CD4-positive, alpha-beta T cell (primary cell): ENCODE measurements at regions not wholly inside any gene's neighbourhood (a gene's known extent, or its start where the extent isn't known, plus 50 kb on each side); places are given as distances from the start of the nearest gene placed in this dataset.
"Not testable (repeated sequence)": the region's sequence is repeated elsewhere in the genome, so short reads cannot be mapped to it uniquely, and the experiment has no call there.

ENCODE experiments used
- ATAC-seq: fragments of 200-7000 bp; cut with Tn5 transposase; one replicate; pipeline ENCODE4 v1.10.0; 2022; ENCODE audit warnings: mild to moderate bottlenecking; ENCODE audit not compliant: poor library complexity
- CTCF ChIA-PET: fragments of 350-600 bp; sonication (Branson Sonifier 250); formaldehyde crosslinking; loops from one replicate; lab custom pipeline; 2021; ENCODE audit warnings: antibody characterized with exemption, inconsistent platforms; lab: Charles Lee
- POLR2A ChIA-PET: fragments of 350-600 bp; sonication (Branson Sonifier 250); formaldehyde crosslinking; loops from one replicate; lab custom pipeline; 2021; ENCODE audit warnings: antibody characterized with exemption, inconsistent platforms; lab: Charles Lee
- DNase-seq, 14 experiments: peaks; one replicate each; pipeline ENCODE4 v3.0.0-alpha.2; 2013 to 2020; ENCODE audit warnings: mixed read lengths in 2 of 14
- H3K27ac ChIP-seq, 2 donors: one replicate each; pipeline versions ENCODE4 v1.5.1 to v1.7.0; 2013; ENCODE audit warnings: low read length in 2 of 2, low read depth in 1 of 2, mild to moderate bottlenecking in 1 of 2
- H3K27me3 ChIP-seq, 2 experiments: 1 replicate in 1 of 2; 2 replicates in 1 of 2; pipeline versions ENCODE4 v1.6.1 to v1.7.0; 2013; ENCODE audit warnings: low read length in 2 of 2, control low read depth in 1 of 2, mild to moderate bottlenecking in 1 of 2, moderate library complexity in 1 of 2; ENCODE audit not compliant: insufficient read depth in 2 of 2, control insufficient read depth in 1 of 2
- H3K36me3 ChIP-seq: one replicate; pipeline ENCODE4 v1.6.1; 2013; ENCODE audit warnings: low read length, control low read depth; ENCODE audit not compliant: insufficient read depth
- H3K4me1 ChIP-seq: one replicate; pipeline ENCODE4 v1.6.1; 2013; ENCODE audit warnings: low read length, control low read depth; ENCODE audit not compliant: insufficient read depth
- H3K4me3 ChIP-seq: one replicate; pipeline ENCODE4 v1.5.1; 2013; ENCODE audit warnings: mild to moderate bottlenecking, low read length, moderate library complexity
- H3K9me3 ChIP-seq, 2 experiments: 1 replicate in 1 of 2; 2 replicates in 1 of 2; pipeline versions ENCODE4 v1.6.1 to v1.7.0; 2013; ENCODE audit warnings: low read length in 2 of 2, mild to moderate bottlenecking in 2 of 2, control low read depth in 1 of 2, moderate library complexity in 1 of 2; ENCODE audit not compliant: control insufficient read depth in 1 of 2, insufficient read depth in 1 of 2
- H3K27ac Mint-ChIP-seq: one replicate; pipeline ENCODE4 v1.8.0; 2020; ENCODE audit warnings: mixed read lengths
- H3K27me3 Mint-ChIP-seq: one replicate; pipeline ENCODE4 v1.8.0; 2021; ENCODE audit warnings: mixed read lengths
- H3K36me3 Mint-ChIP-seq: one replicate; pipeline ENCODE4 v1.8.0; 2021; ENCODE audit warnings: low read depth, mixed read lengths
- H3K4me1 Mint-ChIP-seq: one replicate; pipeline ENCODE4 v1.8.0; 2021; ENCODE audit warnings: low read depth, mixed read lengths
- H3K4me3 Mint-ChIP-seq: one replicate; pipeline ENCODE4 v1.8.0; 2020; ENCODE audit warnings: mild to moderate bottlenecking, mixed read lengths
- H3K9me3 Mint-ChIP-seq: one replicate; pipeline ENCODE4 v1.8.0; 2020; ENCODE audit warnings: mixed read lengths
- intact Hi-C, 2 experiments: fragments of 100-400 bp; cut with DNase I in 1 of 2; cut with micrococcal nuclease in 1 of 2; formaldehyde crosslinking; loops; one replicate each; pipeline versions ENCODE4 v1.15.1 to v1.9.0; 2023 to 2025; cut with DNase I, micrococcal nuclease
- TF ChIP-seq, protein P1 (sequence below): fragments of 200-600 bp; IDR thresholded peaks from one replicate; pipeline ENCODE4 v1.8.0; 2022; ENCODE audit warnings: antibody characterized with exemption, mild to moderate bottlenecking

DNA sequence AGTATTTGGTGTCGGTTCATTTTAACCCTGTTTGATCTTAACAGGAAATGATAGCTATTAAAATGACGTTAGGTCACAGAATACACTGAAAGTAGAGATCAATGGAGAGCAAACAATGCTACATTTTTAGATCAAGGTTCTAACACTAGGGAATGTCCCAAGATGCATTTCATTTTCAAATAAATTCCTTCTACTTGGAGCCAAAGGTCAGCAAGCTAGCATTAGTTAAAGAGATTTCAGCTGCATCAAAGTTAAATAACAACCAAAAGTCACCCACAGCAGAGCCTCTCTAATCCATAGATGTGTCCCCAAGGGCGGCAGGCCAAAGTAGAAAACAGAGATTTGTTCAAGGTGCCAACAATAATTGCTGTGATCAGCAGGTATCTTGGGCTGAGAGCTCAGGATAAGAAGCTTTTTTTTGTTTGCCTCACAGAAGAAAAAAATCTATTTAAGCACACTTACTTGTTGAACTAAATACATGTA is 1233.6 kb upstream of the TMEFF2 start:
- intact Hi-C loops: no loop called here
- H3K27ac ChIP-seq: no peak overlapping the region
- no peaks in the 10 kb centered on the region for H3K27me3 ChIP-seq
- CTCF ChIA-PET: no interaction called here
- no peaks in the 10 kb centered on the region for H3K4me1 Mint-ChIP-seq
- no peaks in the 10 kb centered on the region for H3K36me3 ChIP-seq
- no peaks in the 10 kb centered on the region for H3K9me3 Mint-ChIP-seq
- H3K27me3 Mint-ChIP-seq: no peaks in the 10 kb centered on the region
- H3K4me3 Mint-ChIP-seq: no peak overlapping the region
- no peak for ATAC-seq
- POLR2A ChIA-PET: interaction anchor here (0.5 kb wide), 1 partner anchor 159 kb away, joined by 3 read pairs; no protein-coding TSS in a partner anchor
- no peak for DNase-seq
- peaks cover 0 to 5% of the 10 kb centered on the region in 2 experiments for H3K9me3 ChIP-seq
- no peaks in the 10 kb centered on the region for H3K36me3 Mint-ChIP-seq
- TF ChIP-seq, protein P1, sequence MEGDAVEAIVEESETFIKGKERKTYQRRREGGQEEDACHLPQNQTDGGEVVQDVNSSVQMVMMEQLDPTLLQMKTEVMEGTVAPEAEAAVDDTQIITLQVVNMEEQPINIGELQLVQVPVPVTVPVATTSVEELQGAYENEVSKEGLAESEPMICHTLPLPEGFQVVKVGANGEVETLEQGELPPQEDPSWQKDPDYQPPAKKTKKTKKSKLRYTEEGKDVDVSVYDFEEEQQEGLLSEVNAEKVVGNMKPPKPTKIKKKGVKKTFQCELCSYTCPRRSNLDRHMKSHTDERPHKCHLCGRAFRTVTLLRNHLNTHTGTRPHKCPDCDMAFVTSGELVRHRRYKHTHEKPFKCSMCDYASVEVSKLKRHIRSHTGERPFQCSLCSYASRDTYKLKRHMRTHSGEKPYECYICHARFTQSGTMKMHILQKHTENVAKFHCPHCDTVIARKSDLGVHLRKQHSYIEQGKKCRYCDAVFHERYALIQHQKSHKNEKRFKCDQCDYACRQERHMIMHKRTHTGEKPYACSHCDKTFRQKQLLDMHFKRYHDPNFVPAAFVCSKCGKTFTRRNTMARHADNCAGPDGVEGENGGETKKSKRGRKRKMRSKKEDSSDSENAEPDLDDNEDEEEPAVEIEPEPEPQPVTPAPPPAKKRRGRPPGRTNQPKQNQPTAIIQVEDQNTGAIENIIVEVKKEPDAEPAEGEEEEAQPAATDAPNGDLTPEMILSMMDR: no peak
- H3K4me1 ChIP-seq: no peaks in the 10 kb centered on the region
- no peak overlapping the region for H3K27ac Mint-ChIP-seq
- no peak overlapping the region for H3K4me3 ChIP-seq

DNA sequence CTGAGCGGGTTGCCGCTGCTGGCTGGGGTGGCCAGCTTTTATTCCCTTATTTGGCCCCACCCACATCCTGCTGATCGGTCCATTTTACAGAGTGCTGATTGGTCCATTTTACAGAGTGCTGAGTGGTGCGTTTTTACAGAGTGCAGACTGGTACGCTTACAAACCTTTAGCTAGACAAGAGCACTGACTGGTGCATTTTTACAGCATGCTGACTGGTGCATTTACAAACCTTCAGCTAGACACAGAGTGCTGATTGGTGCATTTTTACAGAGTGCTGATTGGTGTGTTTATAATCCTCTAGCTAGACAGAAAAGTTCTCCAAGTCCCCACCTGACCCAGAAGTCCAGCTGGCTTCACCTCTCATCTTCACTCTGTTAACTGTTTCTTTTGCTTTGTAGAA is 1217.6 kb upstream of the TMEFF2 start:
- H3K27ac ChIP-seq, intact Hi-C loops, H3K4me1 Mint-ChIP-seq, ATAC-seq, H3K4me3 ChIP-seq, H3K27me3 ChIP-seq, H3K4me3 Mint-ChIP-seq, H3K36me3 Mint-ChIP-seq, H3K36me3 ChIP-seq, H3K27me3 Mint-ChIP-seq, H3K9me3 ChIP-seq, H3K4me1 ChIP-seq, DNase-seq, CTCF ChIA-PET, POLR2A ChIA-PET, H3K27ac Mint-ChIP-seq: not testable (repeated sequence)
- peaks cover 13% of the 10 kb centered on the region for H3K9me3 Mint-ChIP-seq

DNA sequence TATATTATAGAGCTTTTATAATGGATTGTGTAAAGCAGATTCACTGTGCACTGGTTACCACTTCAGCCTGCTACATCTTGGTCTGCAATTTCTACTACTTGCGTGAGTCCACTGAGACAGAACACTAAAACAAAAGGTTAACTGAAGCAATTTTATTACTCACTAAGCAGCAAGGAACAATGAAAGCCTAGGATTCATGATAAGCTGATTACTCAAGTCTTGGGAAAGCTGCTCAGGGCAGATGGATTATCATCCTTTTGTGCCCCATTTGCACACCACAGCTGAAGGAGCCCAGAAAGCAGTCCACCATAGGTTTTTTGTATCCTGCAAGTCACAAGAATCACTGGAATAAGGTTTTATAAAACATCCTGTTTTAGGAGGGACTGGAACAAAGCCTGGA is 1215.2 kb upstream of the TMEFF2 start:
- H3K4me3 Mint-ChIP-seq: no peak overlapping the region
- POLR2A ChIA-PET: no interaction called here
- no peak for ATAC-seq

DNA sequence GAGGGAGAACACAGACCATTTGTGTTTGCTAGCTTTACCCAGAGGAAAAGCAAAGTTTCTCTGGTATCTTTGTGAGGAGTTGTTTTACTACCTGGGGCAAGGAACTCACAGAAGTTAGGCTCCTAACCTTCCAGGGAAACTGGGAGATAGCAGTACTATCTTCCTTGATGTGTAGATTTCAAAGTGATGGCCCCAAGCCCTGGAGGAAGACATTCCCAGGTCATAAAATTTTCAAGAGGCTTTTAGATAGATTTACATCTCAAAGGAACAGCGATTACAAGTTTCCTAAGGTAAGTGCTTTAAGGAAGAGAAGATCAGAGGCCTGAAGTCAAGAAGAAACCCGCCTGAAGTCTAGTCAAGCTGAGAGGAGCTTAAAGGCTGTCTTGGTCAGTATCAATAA is 1187.8 kb upstream of the TMEFF2 start:
- H3K36me3 ChIP-seq: no peaks in the 10 kb centered on the region
- H3K9me3 ChIP-seq: no peaks in the 10 kb centered on the region
- Mint-ChIP-seq H3K36me3 (no peaks in the 10 kb centered on the region), H3K4me3 (no peak overlapping the region), H3K4me1 (no peaks in the 10 kb centered on the region), H3K27ac (no peak overlapping the region), H3K27me3 (no peaks in the 10 kb centered on the region), H3K9me3 (no peaks in the 10 kb centered on the region)
- DNase-seq (no peak), ATAC-seq (no peak)
- no peak overlapping the region for H3K4me3 ChIP-seq
- intact Hi-C loops: no loop called here
- POLR2A ChIA-PET: no interaction called here
- TF ChIP-seq, protein P1: no peak
- H3K27me3 ChIP-seq: no peaks in the 10 kb centered on the region
- no peak overlapping the region for H3K27ac ChIP-seq
- no peaks in the 10 kb centered on the region for H3K4me1 ChIP-seq
- CTCF ChIA-PET: no interaction called here

More for the DNA sequence above, 1215.2 kb upstream of the TMEFF2 start:
- DNase-seq: no peak
- CTCF ChIA-PET: no interaction called here
- H3K27me3 ChIP-seq: no peaks in the 10 kb centered on the region
- H3K36me3 ChIP-seq: no peaks in the 10 kb centered on the region
- TF ChIP-seq, protein P1: no peak
- peaks cover 7% of the 10 kb centered on the region for H3K9me3 Mint-ChIP-seq
- no peaks in the 10 kb centered on the region for H3K27me3 Mint-ChIP-seq
- no peak overlapping the region for H3K4me3 ChIP-seq
- intact Hi-C loops: no loop called here
- H3K4me1 Mint-ChIP-seq: no peaks in the 10 kb centered on the region
- no peaks in the 10 kb centered on the region for H3K36me3 Mint-ChIP-seq
- H3K27ac ChIP-seq: no peak overlapping the region
- no peak overlapping the region for H3K27ac Mint-ChIP-seq
- no peaks in the 10 kb centered on the region for H3K9me3 ChIP-seq
- H3K4me1 ChIP-seq: no peaks in the 10 kb centered on the region
